SK-N-SH treated with all-trans-retinoic acid at 6 μM for 48 hours (cell line): ENCODE measurements at regions not wholly inside any gene's neighbourhood (a gene's known extent, or its start where the extent isn't known, plus 50 kb on each side); places are given as distances from the start of the nearest gene placed in this dataset.

Experiments
- CSDC2 ChIP-seq: fragments of 250-450 bp; sonication (Bioruptor Pico); IDR thresholded peaks from 2 replicates; pipeline ENCODE4 v1.5.0; 2020; ENCODE audit warnings: mild to moderate bottlenecking, moderate library complexity
- ESRRG ChIP-seq: fragments of 250-450 bp; sonication (Bioruptor Pico); IDR thresholded peaks from 2 replicates; pipeline ENCODE4 v1.6.1; 2021; ENCODE audit warnings: mild to moderate bottlenecking
- ISL1 ChIP-seq: fragments of 250-450 bp; sonication (Bioruptor Pico); IDR thresholded peaks from 2 replicates; pipeline ENCODE4 v2.1.2; 2022; ENCODE audit warnings: mild to moderate bottlenecking, moderate library complexity
- PPARA ChIP-seq: fragments of 250-450 bp; sonication (Bioruptor Pico); IDR thresholded peaks from 2 replicates; pipeline ENCODE4 v1.5.0; 2020; ENCODE audit warnings: mild to moderate bottlenecking, borderline replicate concordance
- RARB ChIP-seq: fragments of 250-450 bp; sonication (Bioruptor Pico); IDR thresholded peaks from 2 replicates; pipeline ENCODE4 v1.8.0; 2021; ENCODE audit warnings: mild to moderate bottlenecking, moderate library complexity
- TOX ChIP-seq: fragments of 250-450 bp; sonication (Bioruptor Pico); IDR thresholded peaks from 2 replicates; pipeline ENCODE4 v1.8.0; 2021; ENCODE audit warnings: mild to moderate bottlenecking, moderate library complexity, borderline replicate concordance
- ZFP3 ChIP-seq: fragments of 250-450 bp; sonication (Bioruptor Pico); IDR thresholded peaks from 2 replicates; pipeline ENCODE4 v1.5.0; 2020; ENCODE audit warnings: mild to moderate bottlenecking, moderate library complexity
- ZFP30 ChIP-seq: fragments of 450-650 bp; formaldehyde crosslinking; IDR thresholded peaks from 2 replicates; pipeline ENCODE4 v1.5.0; 2022; ENCODE audit warnings: mild to moderate bottlenecking, moderate library complexity
- ZNF8 ChIP-seq: fragments of 450-650 bp; formaldehyde crosslinking; IDR thresholded peaks from 2 replicates; pipeline ENCODE4 v1.5.0; 2020; ENCODE audit warnings: mild to moderate bottlenecking, moderate library complexity
- TF ChIP-seq, protein P1 (sequence below): fragments of 250-450 bp; sonication (Bioruptor Pico); IDR thresholded peaks from 2 replicates; pipeline ENCODE4 v1.8.0; 2020; ENCODE audit warnings: mild to moderate bottlenecking, moderate library complexity, borderline replicate concordance
- TF ChIP-seq, protein P2 (sequence below): fragments of 250-450 bp; sonication (Bioruptor Pico); IDR thresholded peaks from 2 replicates; pipeline ENCODE4 v1.5.1; 2020; ENCODE audit warnings: low read depth, mild to moderate bottlenecking, moderate library complexity

DNA sequence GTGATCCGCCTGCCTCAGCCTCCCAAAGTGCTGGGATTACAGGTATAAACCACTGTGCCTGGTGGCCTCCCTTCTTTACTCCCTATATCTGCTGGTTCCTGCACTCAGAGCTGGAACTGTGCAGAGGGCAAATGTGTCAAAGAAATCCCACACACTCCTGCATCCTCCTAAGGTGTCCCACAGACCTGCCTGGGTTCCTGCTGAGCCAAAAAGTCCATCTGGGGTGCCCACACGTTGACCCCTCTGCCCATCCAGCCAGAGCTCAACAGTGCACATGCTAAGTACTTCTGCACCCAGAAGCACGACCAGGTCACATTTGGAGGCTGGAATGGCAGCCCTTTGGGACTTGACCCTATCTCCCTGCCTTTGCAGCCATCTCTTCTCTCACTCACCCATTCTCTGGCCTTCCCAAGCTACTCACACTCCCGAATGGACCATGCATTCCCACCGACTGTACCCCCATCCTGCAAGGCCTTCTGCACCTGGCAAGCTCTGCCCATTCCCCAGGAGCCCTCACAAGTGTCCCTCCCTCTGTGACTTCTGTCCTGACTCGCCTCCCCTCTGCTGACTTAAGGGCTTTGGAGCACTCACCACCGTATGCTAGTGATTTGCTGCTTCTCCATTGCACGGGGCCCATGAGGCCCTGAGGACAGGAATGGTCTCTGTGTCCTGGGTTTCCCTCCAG lies 152.1 kb downstream of the KCTD15 start:
- no peak for TF ChIP-seq ZFP30 (CRISPR knock-in tag)
- TF ChIP-seq ESRRG = no peak
- no peak for TF ChIP-seq ZFP3 (CRISPR knock-in tag)
- TF ChIP-seq TOX = no peak
- TF ChIP-seq CSDC2 (CRISPR knock-in tag) = no peak
- TF ChIP-seq RARB (CRISPR knock-in tag) = no peak
- TF ChIP-seq, protein P1, sequence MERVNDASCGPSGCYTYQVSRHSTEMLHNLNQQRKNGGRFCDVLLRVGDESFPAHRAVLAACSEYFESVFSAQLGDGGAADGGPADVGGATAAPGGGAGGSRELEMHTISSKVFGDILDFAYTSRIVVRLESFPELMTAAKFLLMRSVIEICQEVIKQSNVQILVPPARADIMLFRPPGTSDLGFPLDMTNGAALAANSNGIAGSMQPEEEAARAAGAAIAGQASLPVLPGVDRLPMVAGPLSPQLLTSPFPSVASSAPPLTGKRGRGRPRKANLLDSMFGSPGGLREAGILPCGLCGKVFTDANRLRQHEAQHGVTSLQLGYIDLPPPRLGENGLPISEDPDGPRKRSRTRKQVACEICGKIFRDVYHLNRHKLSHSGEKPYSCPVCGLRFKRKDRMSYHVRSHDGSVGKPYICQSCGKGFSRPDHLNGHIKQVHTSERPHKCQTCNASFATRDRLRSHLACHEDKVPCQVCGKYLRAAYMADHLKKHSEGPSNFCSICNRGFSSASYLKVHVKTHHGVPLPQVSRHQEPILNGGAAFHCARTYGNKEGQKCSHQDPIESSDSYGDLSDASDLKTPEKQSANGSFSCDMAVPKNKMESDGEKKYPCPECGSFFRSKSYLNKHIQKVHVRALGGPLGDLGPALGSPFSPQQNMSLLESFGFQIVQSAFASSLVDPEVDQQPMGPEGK (CRISPR knock-in tag) = no peak
- TF ChIP-seq ZNF8 (CRISPR knock-in tag) = no peak
- TF ChIP-seq, protein P2, sequence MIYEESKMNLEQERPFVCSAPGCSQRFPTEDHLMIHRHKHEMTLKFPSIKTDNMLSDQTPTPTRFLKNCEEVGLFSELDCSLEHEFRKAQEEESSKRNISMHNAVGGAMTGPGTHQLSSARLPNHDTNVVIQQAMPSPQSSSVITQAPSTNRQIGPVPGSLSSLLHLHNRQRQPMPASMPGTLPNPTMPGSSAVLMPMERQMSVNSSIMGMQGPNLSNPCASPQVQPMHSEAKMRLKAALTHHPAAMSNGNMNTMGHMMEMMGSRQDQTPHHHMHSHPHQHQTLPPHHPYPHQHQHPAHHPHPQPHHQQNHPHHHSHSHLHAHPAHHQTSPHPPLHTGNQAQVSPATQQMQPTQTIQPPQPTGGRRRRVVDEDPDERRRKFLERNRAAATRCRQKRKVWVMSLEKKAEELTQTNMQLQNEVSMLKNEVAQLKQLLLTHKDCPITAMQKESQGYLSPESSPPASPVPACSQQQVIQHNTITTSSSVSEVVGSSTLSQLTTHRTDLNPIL = no peak
- TF ChIP-seq ISL1 (CRISPR knock-in tag) = no peak
- TF ChIP-seq PPARA (CRISPR knock-in tag) = no peak
